Upper lobe of left lung (tissue), 4 donors: ENCODE measurements at regions not wholly inside any gene's neighbourhood (a gene's known extent, or its start where the extent isn't known, plus 50 kb on each side); places are given as distances from the start of the nearest gene placed in this dataset.

Experiments used
- CTCF ChIP-seq, 6 experiments: fragments of 450-650 bp in 4 of 6; fragments of 200-600 bp in 2 of 6; sonication (generic) in 2 of 6; IDR thresholded peaks; one replicate each; pipeline ENCODE4 v1.5.1; 2016 to 2019; ENCODE audit warnings: antibody characterized with exemption in 6 of 6
- POLR2A ChIP-seq, 4 donors: fragments of 450-650 bp; IDR thresholded peaks; one replicate each; pipeline ENCODE4 v1.5.1; 2016 to 2017; ENCODE audit warnings: antibody characterized with exemption in 4 of 4, mild to moderate bottlenecking in 2 of 4

GRCh38 chr6:95228636-95229035 is 348.7 kb upstream of the MANEA start:
- no peak for TF ChIP-seq POLR2A (IDR thresholded peaks at IDR 0.05)
- no peak for TF ChIP-seq CTCF (IDR thresholded peaks at IDR 0.05)
